GM19372 (cell line): ENCODE measurements at regions not wholly inside any gene's neighbourhood (a gene's known extent, or its start where the extent isn't known, plus 50 kb on each side); places are given as distances from the start of the nearest gene placed in this dataset.
"Not testable (repeated sequence)": the region's sequence is repeated elsewhere in the genome, so short reads cannot be mapped to it uniquely, and the experiment has no call there.

Experiments
- ATAC-seq: cut with Tn5 transposase; IDR thresholded peaks from one replicate; pipeline ENCODE4 v1.9.1; 2021; ENCODE audit warnings: mild to moderate bottlenecking, low read depth, moderate library complexity; ENCODE audit not compliant: unreplicated experiment

- ATAC-seq = not testable (repeated sequence)
Measured at GRCh38 chr6:84291033-84291432, 63.6 kb upstream of the CEP162 start.

GRCh38 chr6:84284428-84285049 is 57.1 kb upstream of the CEP162 start:
- no peak for ATAC-seq

DNA sequence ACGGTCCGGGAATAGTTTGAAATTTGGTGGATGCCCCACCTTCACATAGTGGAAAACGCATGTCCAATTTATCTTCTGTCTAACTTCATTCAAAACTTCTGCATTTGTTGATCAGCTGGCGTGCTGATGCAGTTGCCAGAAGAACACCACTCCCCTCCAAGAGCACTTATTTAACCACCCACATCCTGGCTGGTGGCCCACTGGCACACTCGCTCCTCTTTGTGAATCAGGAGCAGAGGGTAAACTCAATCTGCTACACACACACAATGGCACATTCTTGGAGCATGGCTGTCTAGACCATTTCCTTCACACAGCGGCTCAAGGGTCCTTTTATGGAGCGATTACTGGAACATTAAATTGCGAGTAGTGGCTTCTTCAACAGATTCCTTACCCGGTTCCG is 55.1 kb upstream of the CEP162 start:
- no peak for ATAC-seq

DNA sequence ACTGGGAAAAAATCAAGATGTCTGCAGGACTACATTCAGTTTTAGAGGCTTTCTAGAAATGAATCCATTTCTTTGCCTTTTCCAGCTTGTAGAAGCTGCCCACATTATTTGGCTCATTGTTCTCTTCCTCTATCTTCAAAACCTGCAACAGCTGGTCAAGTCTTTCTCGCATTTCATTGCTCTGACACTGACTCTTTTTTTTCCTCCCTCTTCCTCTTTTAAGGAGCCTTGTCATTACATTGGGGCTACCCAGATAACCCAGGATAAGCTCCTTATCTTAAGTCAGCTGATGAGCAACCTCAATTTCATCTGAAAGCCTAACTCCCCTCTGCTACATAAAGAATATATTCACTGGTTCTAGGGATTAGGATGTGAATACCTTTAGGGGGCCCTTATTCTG is 53.2 kb upstream of the CEP162 start:
- no peak for ATAC-seq

DNA sequence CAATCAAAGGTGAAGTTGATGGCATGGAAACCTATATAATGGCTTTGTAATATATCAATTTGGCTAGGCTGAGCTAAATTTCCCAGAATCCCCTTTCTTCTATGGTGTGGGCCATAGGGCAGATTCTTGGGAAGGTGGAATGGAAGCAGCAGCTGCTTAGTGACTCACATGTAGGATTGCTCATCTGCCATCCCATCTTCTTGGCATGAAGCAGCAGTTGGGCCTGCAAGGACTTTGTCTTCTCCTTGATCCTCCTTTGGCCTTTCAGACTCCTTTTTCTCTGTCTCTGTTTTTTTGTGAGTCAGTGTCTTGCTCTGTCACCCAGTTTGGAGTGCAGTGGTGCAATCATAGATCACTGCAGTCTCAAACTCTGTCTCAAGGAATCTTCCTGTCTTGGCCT is 52.6 kb upstream of the CEP162 start:
- ATAC-seq = no peak

GRCh38 chr6:84278321-84278998 is 51.0 kb upstream of the CEP162 start:
- ATAC-seq = no peak
